Mesenchymal stem cell (in vitro differentiated cells and primary cell): ENCODE measurements at regions not wholly inside any gene's neighbourhood (a gene's known extent, or its start where the extent isn't known, plus 50 kb on each side); places are given as distances from the start of the nearest gene placed in this dataset.

Experiments
- DNase-seq: peaks from one replicate; pipeline ENCODE4 v3.0.0-alpha.2; 2013
- H2AFZ ChIP-seq: one replicate; pipeline ENCODE4 v1.6.1; 2013; ENCODE audit warnings: low read depth, mild to moderate bottlenecking, control low read depth, inconsistent platforms, low read length, moderate library complexity
- H2AK5ac ChIP-seq: 2 replicates; pipeline ENCODE4 v1.6.1; 2013; ENCODE audit warnings: low read length, moderate library complexity, mild to moderate bottlenecking, inconsistent platforms; ENCODE audit not compliant: severe bottlenecking
- H2BK120ac ChIP-seq: one replicate; pipeline ENCODE4 v1.6.1; 2013; ENCODE audit warnings: low read depth, mild to moderate bottlenecking, inconsistent platforms, low read length, moderate library complexity
- H2BK12ac ChIP-seq, 2 experiments: one replicate each; pipeline ENCODE4 v1.6.1; 2013; ENCODE audit warnings: inconsistent platforms in 2 of 2, low read length in 2 of 2, mild to moderate bottlenecking in 2 of 2, moderate library complexity in 2 of 2, control low read depth in 1 of 2
- H2BK15ac ChIP-seq: one replicate; pipeline ENCODE4 v1.6.1; 2013; ENCODE audit warnings: mild to moderate bottlenecking, low read depth, inconsistent platforms; ENCODE audit not compliant: poor library complexity, severe bottlenecking
- H2BK5ac ChIP-seq: 2 replicates; pipeline ENCODE4 v1.6.1; 2013; ENCODE audit warnings: low read depth, mild to moderate bottlenecking, low read length, control low read depth, inconsistent platforms; ENCODE audit not compliant: poor library complexity, severe bottlenecking
- H3K14ac ChIP-seq, 2 experiments: one replicate each; pipeline ENCODE4 v1.6.1; 2013; ENCODE audit warnings: inconsistent platforms in 2 of 2, low read length in 2 of 2, control low read depth in 1 of 2, mild to moderate bottlenecking in 1 of 2, moderate library complexity in 1 of 2
- H3K18ac ChIP-seq, 2 experiments: one replicate each; pipeline ENCODE4 v1.6.1; 2013; ENCODE audit warnings: inconsistent platforms in 2 of 2, low read length in 2 of 2, control low read depth in 1 of 2, low read depth in 1 of 2, mild to moderate bottlenecking in 1 of 2
- H3K23ac ChIP-seq, 2 experiments: one replicate each; pipeline ENCODE4 v1.6.1; 2013; ENCODE audit warnings: inconsistent platforms in 2 of 2, low read length in 2 of 2, mild to moderate bottlenecking in 2 of 2, moderate library complexity in 2 of 2, control low read depth in 1 of 2
- H3K27ac ChIP-seq: 2 replicates; pipeline ENCODE4 v1.5.1; 2013; ENCODE audit warnings: mild to moderate bottlenecking, moderate library complexity, low read length, control low read depth, inconsistent platforms; ENCODE audit not compliant: poor library complexity, severe bottlenecking
- H3K27me3 ChIP-seq, 2 experiments: 2 replicates each; pipeline versions ENCODE4 v1.6.1 to v1.7.0; 2013; ENCODE audit warnings: low read length in 2 of 2, mild to moderate bottlenecking in 2 of 2, moderate library complexity in 2 of 2, control low read depth in 1 of 2, inconsistent platforms in 1 of 2; ENCODE audit not compliant: control insufficient read depth in 1 of 2, insufficient read depth in 1 of 2
- H3K36me3 ChIP-seq, 2 experiments: 2 replicates each; pipeline versions ENCODE4 v1.6.1 to v1.7.0; 2013; ENCODE audit warnings: low read length in 2 of 2, control low read depth in 1 of 2, inconsistent platforms in 1 of 2, low read depth in 1 of 2, mild to moderate bottlenecking in 1 of 2; ENCODE audit not compliant: insufficient read depth in 2 of 2, control insufficient read depth in 1 of 2
- H3K4ac ChIP-seq, 2 experiments: one replicate each; pipeline ENCODE4 v1.6.1; 2013; ENCODE audit warnings: inconsistent platforms in 2 of 2, low read length in 2 of 2, mild to moderate bottlenecking in 2 of 2, moderate library complexity in 2 of 2, control low read depth in 1 of 2, low read depth in 1 of 2
- H3K4me1 ChIP-seq: 2 replicates; pipeline ENCODE4 v1.6.1; 2013; ENCODE audit warnings: low read depth, low read length, control low read depth; ENCODE audit not compliant: control insufficient read depth, insufficient read depth
- H3K4me2 ChIP-seq: 2 replicates; pipeline ENCODE4 v1.6.1; 2013; ENCODE audit warnings: low read length, mild to moderate bottlenecking, inconsistent platforms; ENCODE audit not compliant: poor library complexity, severe bottlenecking
- H3K4me3 ChIP-seq, 2 experiments: 2 replicates each; pipeline versions ENCODE4 v1.5.1 to v1.7.0; 2013; ENCODE audit warnings: low read length in 2 of 2, mild to moderate bottlenecking in 2 of 2, control low read depth in 1 of 2, low read depth in 1 of 2; ENCODE audit not compliant: insufficient read depth in 1 of 2
- H3K79me1 ChIP-seq: replicated peaks from 2 replicates; pipeline ENCODE4 v1.6.1; 2013; ENCODE audit warnings: mild to moderate bottlenecking, control low read depth, low read length, inconsistent platforms; ENCODE audit not compliant: poor library complexity, severe bottlenecking
- H3K9ac ChIP-seq: 2 replicates; pipeline ENCODE4 v1.7.0; 2013; ENCODE audit warnings: mild to moderate bottlenecking, low read length, moderate library complexity
- H3K9me3 ChIP-seq: 2 replicates; pipeline ENCODE4 v1.7.0; 2013; ENCODE audit warnings: mild to moderate bottlenecking, low read length; ENCODE audit not compliant: control insufficient read depth
- H4K8ac ChIP-seq: one replicate; pipeline ENCODE4 v1.6.1; 2013; ENCODE audit warnings: inconsistent platforms, mild to moderate bottlenecking, low read length, moderate library complexity
- H4K91ac ChIP-seq: one replicate; pipeline ENCODE4 v1.6.1; 2013; ENCODE audit warnings: mild to moderate bottlenecking, low read length, inconsistent platforms
- WGBS: methylation state at CpG from one replicate; pipeline ENCODE4 v1.1.7; 2013; ENCODE audit warnings: mixed read lengths; 5-methylcytosine and 5-hydroxymethylcytosine counted together

DNA sequence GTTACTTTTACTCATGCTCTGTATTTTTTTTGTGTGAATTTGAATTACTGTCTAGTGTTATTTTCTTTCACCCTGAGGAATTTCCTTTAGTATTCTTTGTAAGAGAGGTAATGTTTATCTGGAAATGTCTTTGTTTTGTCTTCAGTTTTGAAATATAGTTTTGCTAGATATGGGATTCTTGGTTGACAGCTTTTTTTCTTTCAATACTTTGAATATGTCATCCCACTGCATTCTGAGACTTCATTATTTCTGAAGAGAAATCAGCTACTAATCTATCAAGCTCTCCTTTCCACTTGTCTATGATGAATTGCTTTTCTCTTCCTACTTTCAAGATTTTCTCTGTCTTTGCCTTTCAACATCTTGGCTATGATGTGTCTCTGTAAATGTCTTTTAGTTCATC lies 217.0 kb upstream of the CASK start:
- H3K9ac ChIP-seq = no peak overlapping the region
- H3K4me2 ChIP-seq = no peak overlapping the region
- no peak overlapping the region for H2BK120ac ChIP-seq
- H3K9me3 ChIP-seq = peaks cover 29% of the 10 kb centered on the region
- no peak for DNase-seq
- H3K27me3 ChIP-seq = peaks cover 0 to 8% of the 10 kb centered on the region in 2 experiments
- H2BK15ac ChIP-seq = no peak overlapping the region
- H3K18ac ChIP-seq = no peak overlapping the region
- H3K79me1 ChIP-seq = no peaks in the 10 kb centered on the region
- no peak overlapping the region for H3K27ac ChIP-seq
- no peak overlapping the region for H2AFZ ChIP-seq
- no peaks in the 10 kb centered on the region for H3K4me1 ChIP-seq
- no peak overlapping the region for H2BK5ac ChIP-seq
- no peak overlapping the region for H3K4me3 ChIP-seq
- H3K4ac ChIP-seq = no peak overlapping the region
- no peak overlapping the region for H4K91ac ChIP-seq
- no peak overlapping the region for H3K14ac ChIP-seq
- no peak overlapping the region for H4K8ac ChIP-seq
- no peak overlapping the region for H2BK12ac ChIP-seq
- no peak overlapping the region for H3K23ac ChIP-seq
- H3K36me3 ChIP-seq = no peaks in the 10 kb centered on the region
- no peak overlapping the region for H2AK5ac ChIP-seq

GRCh38 chrX:42135583-42136228 lies 212.4 kb upstream of the CASK start:
- Histone ChIP-seq H4K91ac (no peak overlapping the region), H2BK5ac (no peak overlapping the region), H3K4me2 (no peak overlapping the region), H2AFZ (no peak overlapping the region), H3K4me1 (no peaks in the 10 kb centered on the region), H3K23ac (no peak overlapping the region), H3K4me3 (no peak overlapping the region), H4K8ac (no peak overlapping the region), H2BK12ac (no peak overlapping the region), H3K9me3 (peaks cover 31% of the 10 kb centered on the region), H3K18ac (no peak overlapping the region), H3K14ac (no peak overlapping the region), H3K4ac (no peak overlapping the region), H2AK5ac (no peak overlapping the region), H3K36me3 (no peaks in the 10 kb centered on the region), H2BK120ac (no peak overlapping the region), H3K27ac (no peak overlapping the region), H3K27me3 (peaks cover 0 to 6% of the 10 kb centered on the region in 2 experiments), H3K79me1 (no peaks in the 10 kb centered on the region), H3K9ac (no peak overlapping the region), H2BK15ac (no peak overlapping the region)
- no CpG with 5 or more reads among the region's 1 CpG for WGBS
- DNase-seq = no peak

DNA sequence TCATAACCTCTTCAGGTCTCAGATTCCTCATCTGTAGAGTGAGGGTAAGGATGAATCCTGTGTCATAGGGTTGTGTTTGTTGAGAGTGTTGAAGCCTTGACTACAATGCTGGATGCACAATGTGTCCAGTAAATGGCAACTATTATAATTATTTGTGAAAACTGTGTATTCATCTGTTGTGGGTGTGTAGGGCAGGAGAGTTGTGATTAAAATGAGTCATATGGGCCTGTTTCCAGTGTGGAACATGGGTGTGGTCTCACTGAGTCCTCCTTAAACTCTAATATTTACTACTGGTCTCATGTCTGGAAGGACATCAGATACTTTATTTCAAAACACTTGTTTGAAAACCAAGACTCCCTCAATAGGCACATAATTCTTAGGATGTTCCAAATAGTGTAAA lies 208.5 kb upstream of the CASK start:
- Histone ChIP-seq H3K9ac (no peak overlapping the region), H4K8ac (no peak overlapping the region), H2BK120ac (no peak overlapping the region), H4K91ac (no peak overlapping the region), H3K4me3 (no peak overlapping the region), H3K4me1 (no peaks in the 10 kb centered on the region), H3K27ac (no peak overlapping the region), H3K27me3 (peaks cover 0 to 10% of the 10 kb centered on the region in 2 experiments), H2BK15ac (no peak overlapping the region), H3K9me3 (peaks cover 10% of the 10 kb centered on the region), H3K36me3 (no peaks in the 10 kb centered on the region), H2AFZ (no peak overlapping the region), H3K14ac (no peak overlapping the region), H3K79me1 (no peaks in the 10 kb centered on the region), H2AK5ac (no peak overlapping the region), H3K4me2 (no peak overlapping the region), H3K4ac (no peak overlapping the region), H2BK5ac (no peak overlapping the region), H2BK12ac (no peak overlapping the region), H3K18ac (no peak overlapping the region), H3K23ac (no peak overlapping the region)
- DNase-seq = no peak

DNA sequence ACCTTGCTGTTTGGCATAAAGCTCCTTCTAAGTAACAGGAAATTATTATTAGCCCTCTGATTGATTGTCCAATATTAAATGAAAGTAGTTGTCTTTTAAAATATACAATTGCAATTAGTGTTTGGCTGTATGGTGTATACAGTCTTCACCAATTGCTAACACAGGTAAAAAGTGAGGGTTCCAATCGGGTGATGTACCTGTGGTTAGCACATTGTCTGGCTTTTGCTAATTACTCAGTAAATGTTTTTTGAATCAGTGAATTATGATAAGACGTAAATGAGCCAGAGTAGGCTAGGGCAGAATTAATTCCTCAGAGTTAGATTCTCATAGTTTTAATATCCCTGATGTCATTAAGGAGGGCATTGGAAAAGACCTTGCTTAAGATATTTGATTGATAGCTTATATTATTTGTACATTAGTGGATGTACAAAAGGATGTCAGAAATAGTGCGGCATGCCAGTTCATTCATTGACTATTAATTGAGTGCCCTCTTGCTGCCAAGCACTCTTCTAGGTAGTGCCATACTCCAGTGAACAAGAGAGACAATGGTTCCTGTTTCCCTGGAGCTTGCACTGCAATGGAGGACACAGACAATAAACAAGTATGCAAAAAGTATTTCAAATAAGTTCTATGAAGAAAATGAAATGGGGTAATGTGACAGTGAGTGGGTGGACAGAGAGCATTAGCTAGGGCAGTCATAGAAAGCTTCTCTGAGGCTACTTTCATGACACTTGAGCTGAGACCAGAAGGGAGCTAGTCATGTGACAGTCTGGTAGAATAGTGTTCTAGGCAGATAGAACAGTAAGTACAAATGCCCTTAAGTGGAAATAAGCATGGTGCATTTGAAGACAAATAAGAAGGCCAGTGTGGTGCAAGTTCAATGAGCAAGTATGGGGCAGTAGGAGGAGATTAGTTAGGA lies 205.9 kb upstream of the CASK start:
- no peaks in the 10 kb centered on the region for H3K4me1 ChIP-seq
- no peak overlapping the region for H3K23ac ChIP-seq
- no peaks in the 10 kb centered on the region for H3K36me3 ChIP-seq

More for the DNA sequence above, 205.9 kb upstream of the CASK start:
- H2BK120ac ChIP-seq = no peak overlapping the region
- H3K27ac ChIP-seq = no peak overlapping the region
- H3K79me1 ChIP-seq = no peaks in the 10 kb centered on the region
- H3K4me3 ChIP-seq = no peak overlapping the region
- no peak overlapping the region for H2BK12ac ChIP-seq
- no peak overlapping the region for H3K18ac ChIP-seq
- no peak overlapping the region for H4K8ac ChIP-seq
- WGBS = 93% methylated on average over 3 of the region's 3 CpGs
- peaks cover 0 to 10% of the 10 kb centered on the region in 2 experiments for H3K27me3 ChIP-seq
- H3K4ac ChIP-seq = no peak overlapping the region
- H2AFZ ChIP-seq = no peak overlapping the region
- H3K9ac ChIP-seq = no peak overlapping the region
- no peak overlapping the region for H2BK15ac ChIP-seq
- H3K4me2 ChIP-seq = no peak overlapping the region
- no peak overlapping the region for H4K91ac ChIP-seq
- H2AK5ac ChIP-seq = no peak overlapping the region
- H3K14ac ChIP-seq = no peak overlapping the region
- no peak for DNase-seq
- H3K9me3 ChIP-seq = peaks cover 6% of the 10 kb centered on the region
- no peak overlapping the region for H2BK5ac ChIP-seq
